ENCODE measurements at regions not wholly inside any gene's neighbourhood (a gene's known extent, or its start where the extent isn't known, plus 50 kb on each side); places are given as distances from the start of the nearest gene placed in this dataset.

- no peak for DNase-seq
- H3K36me3 ChIP-seq (replicated peaks in 1 of 2; ENCODE audit: control insufficient read depth in 1 of 2, insufficient read depth in 2 of 2, low read length in 1 of 2), result no peaks in the 10 kb centered on the region
- no peak overlapping the region for H3K4me3 ChIP-seq (ENCODE audit: low read depth in 2 of 2, low read length in 1 of 2)
- H2AFZ ChIP-seq (ENCODE audit: low read depth), result no peak overlapping the region
- no peaks in the 10 kb centered on the region for H3K9me3 ChIP-seq
- H3K9ac ChIP-seq, result no peak overlapping the region
- no peak overlapping the region for H3K4me2 ChIP-seq
- H3K4me1 ChIP-seq (ENCODE audit: control insufficient read depth in 1 of 2, insufficient read depth in 2 of 2, low read depth in 1 of 2, low read length in 1 of 2), result no peaks in the 10 kb centered on the region
- H3K27me3 ChIP-seq (ENCODE audit: insufficient read depth), result no peaks in the 10 kb centered on the region
- H3K79me2 ChIP-seq (ENCODE audit: insufficient read depth), result no peaks in the 10 kb centered on the region
- WGBS (ENCODE audit: low lambda C conversion rate), result 50% methylated on average over 4 of the region's 4 CpGs
- no peaks in the 10 kb centered on the region for H4K20me1 ChIP-seq (ENCODE audit: insufficient read depth)
- H3F3A ChIP-seq (replicated peaks; ENCODE audit: insufficient read depth), result no peaks in the 10 kb centered on the region
- no peak overlapping the region for H3K27ac ChIP-seq (ENCODE audit: low read depth in 2 of 2, low read length in 1 of 2)
- ChIA-PET POLR2A (no interaction called here), CTCF (no interaction called here)
- no peak for TF ChIP-seq RXRA (IDR thresholded peaks at IDR 0.05; ENCODE audit: borderline replicate concordance, low read depth)
- TF ChIP-seq GABPA (IDR thresholded peaks at IDR 0.05; ENCODE audit: low read depth), result no peak
- H3K9me2 ChIP-seq, result no peaks in the 10 kb centered on the region
Observed at GRCh38 chr14:101325319-101325718, 236.0 kb upstream of the DIO3 start.

GRCh38 chr14:101328412-101329028 is 232.8 kb upstream of the DIO3 start:
- Histone ChIP-seq H3K27ac (ENCODE audit: low read depth in 2 of 2, low read length in 1 of 2) (no peak overlapping the region), H3K4me2 (no peak overlapping the region), H3K79me2 (ENCODE audit: insufficient read depth) (no peaks in the 10 kb centered on the region), H3K9me2 (no peaks in the 10 kb centered on the region), H2AFZ (ENCODE audit: low read depth) (no peak overlapping the region), H3K4me1 (ENCODE audit: control insufficient read depth in 1 of 2, insufficient read depth in 2 of 2, low read depth in 1 of 2, low read length in 1 of 2) (no peaks in the 10 kb centered on the region), H3K27me3 (ENCODE audit: insufficient read depth) (no peaks in the 10 kb centered on the region), H3K36me3 (replicated peaks in 1 of 2; ENCODE audit: control insufficient read depth in 1 of 2, insufficient read depth in 2 of 2, low read length in 1 of 2) (no peaks in the 10 kb centered on the region), H3K9me3 (no peaks in the 10 kb centered on the region), H3F3A (replicated peaks; ENCODE audit: insufficient read depth) (no peaks in the 10 kb centered on the region), H4K20me1 (ENCODE audit: insufficient read depth) (no peaks in the 10 kb centered on the region), H3K9ac (no peak overlapping the region), H3K4me3 (ENCODE audit: low read depth in 2 of 2, low read length in 1 of 2) (no peak overlapping the region)
- ChIA-PET POLR2A (no interaction called here), CTCF (interaction anchor here (1.5 kb wide), 1 partner anchor 9 kb away, joined by 5 read pairs; no protein-coding TSS in a partner anchor)
- 38% methylated on average over 10 of the region's 10 CpGs for WGBS (ENCODE audit: low lambda C conversion rate)
- no peak for DNase-seq
- no peak for TF ChIP-seq GABPA (IDR thresholded peaks at IDR 0.05; ENCODE audit: low read depth)
- TF ChIP-seq CTCF (IDR thresholded peaks at IDR 0.05), result no peak
- TF ChIP-seq, protein P1, sequence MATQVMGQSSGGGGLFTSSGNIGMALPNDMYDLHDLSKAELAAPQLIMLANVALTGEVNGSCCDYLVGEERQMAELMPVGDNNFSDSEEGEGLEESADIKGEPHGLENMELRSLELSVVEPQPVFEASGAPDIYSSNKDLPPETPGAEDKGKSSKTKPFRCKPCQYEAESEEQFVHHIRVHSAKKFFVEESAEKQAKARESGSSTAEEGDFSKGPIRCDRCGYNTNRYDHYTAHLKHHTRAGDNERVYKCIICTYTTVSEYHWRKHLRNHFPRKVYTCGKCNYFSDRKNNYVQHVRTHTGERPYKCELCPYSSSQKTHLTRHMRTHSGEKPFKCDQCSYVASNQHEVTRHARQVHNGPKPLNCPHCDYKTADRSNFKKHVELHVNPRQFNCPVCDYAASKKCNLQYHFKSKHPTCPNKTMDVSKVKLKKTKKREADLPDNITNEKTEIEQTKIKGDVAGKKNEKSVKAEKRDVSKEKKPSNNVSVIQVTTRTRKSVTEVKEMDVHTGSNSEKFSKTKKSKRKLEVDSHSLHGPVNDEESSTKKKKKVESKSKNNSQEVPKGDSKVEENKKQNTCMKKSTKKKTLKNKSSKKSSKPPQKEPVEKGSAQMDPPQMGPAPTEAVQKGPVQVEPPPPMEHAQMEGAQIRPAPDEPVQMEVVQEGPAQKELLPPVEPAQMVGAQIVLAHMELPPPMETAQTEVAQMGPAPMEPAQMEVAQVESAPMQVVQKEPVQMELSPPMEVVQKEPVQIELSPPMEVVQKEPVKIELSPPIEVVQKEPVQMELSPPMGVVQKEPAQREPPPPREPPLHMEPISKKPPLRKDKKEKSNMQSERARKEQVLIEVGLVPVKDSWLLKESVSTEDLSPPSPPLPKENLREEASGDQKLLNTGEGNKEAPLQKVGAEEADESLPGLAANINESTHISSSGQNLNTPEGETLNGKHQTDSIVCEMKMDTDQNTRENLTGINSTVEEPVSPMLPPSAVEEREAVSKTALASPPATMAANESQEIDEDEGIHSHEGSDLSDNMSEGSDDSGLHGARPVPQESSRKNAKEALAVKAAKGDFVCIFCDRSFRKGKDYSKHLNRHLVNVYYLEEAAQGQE (IDR thresholded peaks at IDR 0.05; ENCODE audit: low read depth, low read length), result no peak
- TF ChIP-seq FOXM1 (IDR thresholded peaks at IDR 0.05; ENCODE audit: low read depth), result no peak
- no peak for TF ChIP-seq FOSL2 (IDR thresholded peaks at IDR 0.05; ENCODE audit: borderline replicate concordance, low read depth)
- TF ChIP-seq, protein P2, sequence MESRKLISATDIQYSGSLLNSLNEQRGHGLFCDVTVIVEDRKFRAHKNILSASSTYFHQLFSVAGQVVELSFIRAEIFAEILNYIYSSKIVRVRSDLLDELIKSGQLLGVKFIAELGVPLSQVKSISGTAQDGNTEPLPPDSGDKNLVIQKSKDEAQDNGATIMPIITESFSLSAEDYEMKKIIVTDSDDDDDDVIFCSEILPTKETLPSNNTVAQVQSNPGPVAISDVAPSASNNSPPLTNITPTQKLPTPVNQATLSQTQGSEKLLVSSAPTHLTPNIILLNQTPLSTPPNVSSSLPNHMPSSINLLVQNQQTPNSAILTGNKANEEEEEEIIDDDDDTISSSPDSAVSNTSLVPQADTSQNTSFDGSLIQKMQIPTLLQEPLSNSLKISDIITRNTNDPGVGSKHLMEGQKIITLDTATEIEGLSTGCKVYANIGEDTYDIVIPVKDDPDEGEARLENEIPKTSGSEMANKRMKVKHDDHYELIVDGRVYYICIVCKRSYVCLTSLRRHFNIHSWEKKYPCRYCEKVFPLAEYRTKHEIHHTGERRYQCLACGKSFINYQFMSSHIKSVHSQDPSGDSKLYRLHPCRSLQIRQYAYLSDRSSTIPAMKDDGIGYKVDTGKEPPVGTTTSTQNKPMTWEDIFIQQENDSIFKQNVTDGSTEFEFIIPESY (IDR thresholded peaks at IDR 0.05; ENCODE audit: borderline replicate concordance, low read depth), result no peak
- TF ChIP-seq MXI1 (IDR thresholded peaks at IDR 0.05; ENCODE audit: low read depth, low read length), result no peak
- TF ChIP-seq TCF12 (IDR thresholded peaks at IDR 0.05), result no peak
- no peak for TF ChIP-seq CHD2 (IDR thresholded peaks at IDR 0.05; ENCODE audit: low read length, partially characterized antibody)
- TF ChIP-seq JUND (IDR thresholded peaks at IDR 0.05), result no peak
- TF ChIP-seq MEF2A (IDR thresholded peaks at IDR 0.05; ENCODE audit: borderline replicate concordance, low read depth), result no peak

All from SK-N-SH (cell line).